AG04450 (cell line): ENCODE measurements at regions not wholly inside any gene's neighbourhood (a gene's known extent, or its start where the extent isn't known, plus 50 kb on each side); places are given as distances from the start of the nearest gene placed in this dataset.
"Not testable (repeated sequence)": the region's sequence is repeated elsewhere in the genome, so short reads cannot be mapped to it uniquely, and the experiment has no call there.

Experiments
- CTCF ChIA-PET: fragments of 300-600, 350-600 bp; formaldehyde crosslinking; extraction: SDS; loops from one replicate; lab custom pipeline; 2022; ENCODE audit warnings: antibody characterized with exemption, inconsistent platforms; lab: Charles Lee
- POLR2A ChIA-PET: fragments of 350-600 bp; formaldehyde crosslinking; extraction: SDS; loops from one replicate; lab custom pipeline; 2021; ENCODE audit warnings: antibody characterized with exemption, inconsistent platforms; lab: Yijun Ruan, JAX
- DNase-seq: peaks from one replicate; pipeline ENCODE4 v3.0.0-alpha.2; 2011; ENCODE audit warnings: low read depth, low spot score
- H3K27ac ChIP-seq: one replicate; pipeline ENCODE4 v1.5.1; 2012; ENCODE audit warnings: low read depth, low read length, control low read depth
- H3K27me3 ChIP-seq: one replicate; pipeline ENCODE4 v1.6.0; 2012; ENCODE audit warnings: low read length; ENCODE audit not compliant: control insufficient read depth, insufficient read depth
- H3K4me3 ChIP-seq: 2 replicates; pipeline ENCODE4 v1.5.1; 2011; ENCODE audit warnings: mild to moderate bottlenecking, low read depth, low read length, control low read depth
- H3K9me3 ChIP-seq: 2 replicates; pipeline ENCODE4 v1.5.1; 2012; ENCODE audit warnings: low read length; ENCODE audit not compliant: control insufficient read depth, insufficient read depth
- CTCF ChIP-seq: IDR thresholded peaks from 2 replicates; pipeline ENCODE4 v1.5.1; 2011; ENCODE audit warnings: low read depth, low read length, control low read depth, inconsistent platforms

- ChIA-PET CTCF (no interaction called here), POLR2A (no interaction called here)
- TF ChIP-seq CTCF, result no peak
- no peak for DNase-seq
- H3K27ac ChIP-seq, result no peak overlapping the region
- no peaks in the 10 kb centered on the region for H3K27me3 ChIP-seq
- no peaks in the 10 kb centered on the region for H3K9me3 ChIP-seq
- H3K4me3 ChIP-seq, result no peak overlapping the region
These were observed 1138.9 kb upstream of the ADGRB3 start for GRCh38 chr6:67496191-67496590.

GRCh38 chr6:67493682-67494081, 1141.4 kb upstream of the ADGRB3 start:
- Histone ChIP-seq H3K9me3 (no peaks in the 10 kb centered on the region), H3K4me3 (no peak overlapping the region), H3K27ac (no peak overlapping the region), H3K27me3 (no peaks in the 10 kb centered on the region)
- DNase-seq, result no peak
- POLR2A ChIA-PET, result no interaction called here
- CTCF ChIA-PET, result no interaction called here
- no peak for TF ChIP-seq CTCF

GRCh38 chr6:67475700-67476099, 1159.4 kb upstream of the ADGRB3 start:
- ChIA-PET POLR2A (no interaction called here), CTCF (no interaction called here)
- no peak overlapping the region for H3K4me3 ChIP-seq
- no peak for TF ChIP-seq CTCF
- no peak for DNase-seq
- no peaks in the 10 kb centered on the region for H3K27me3 ChIP-seq
- H3K27ac ChIP-seq, result no peak overlapping the region
- no peaks in the 10 kb centered on the region; the same call in 1 of the 2 replicates for H3K9me3 ChIP-seq

GRCh38 chr6:67467341-67467740, 1167.7 kb upstream of the ADGRB3 start:
- POLR2A ChIA-PET, result no interaction called here
- no peak for TF ChIP-seq CTCF
- H3K27ac ChIP-seq, result no peak overlapping the region
- no peak for DNase-seq
- H3K4me3 ChIP-seq, result no peak overlapping the region
- no peaks in the 10 kb centered on the region for H3K27me3 ChIP-seq
- CTCF ChIA-PET, result no interaction called here
- H3K9me3 ChIP-seq, result peaks cover 4% of the 10 kb centered on the region; the same call in 1 of the 2 replicates

- H3K4me3 ChIP-seq, H3K27me3 ChIP-seq, DNase-seq, POLR2A ChIA-PET, H3K9me3 ChIP-seq, CTCF ChIA-PET, H3K27ac ChIP-seq: not testable (repeated sequence)
These were observed 1172.4 kb upstream of the ADGRB3 start for GRCh38 chr6:67462725-67463124.

- no peak overlapping the region for H3K4me3 ChIP-seq
- H3K27ac ChIP-seq, result no peak overlapping the region
- POLR2A ChIA-PET, result no interaction called here
- CTCF ChIA-PET, result no interaction called here
- DNase-seq, result no peak
- no peaks in the 10 kb centered on the region; the same call in 1 of the 2 replicates for H3K9me3 ChIP-seq
- H3K27me3 ChIP-seq, result no peaks in the 10 kb centered on the region
- no peak for TF ChIP-seq CTCF
These were observed 1175.5 kb upstream of the ADGRB3 start for GRCh38 chr6:67459556-67459955.
